ENCODE measurements at regions not wholly inside any gene's neighbourhood (a gene's known extent, or its start where the extent isn't known, plus 50 kb on each side); places are given as distances from the start of the nearest gene placed in this dataset.
"Not testable (repeated sequence)": the region's sequence is repeated elsewhere in the genome, so short reads cannot be mapped to it uniquely, and the experiment has no call there.

GRCh38 chr11:29051935-29052334, 943.7 kb downstream of the METTL15 start:
- no peaks in the 10 kb centered on the region for H3K4me1 ChIP-seq (ENCODE audit: control insufficient read depth, insufficient read depth, low read length)
- TF ChIP-seq REST (IDR thresholded peaks at IDR 0.05; ENCODE audit: insufficient read depth in 1 of 2, low read depth in 2 of 2, low read length in 1 of 2): no peak
- TF ChIP-seq SIN3A (IDR thresholded peaks at IDR 0.05; ENCODE audit: borderline replicate concordance, insufficient read depth, low read depth, low read length): no peak
- TF ChIP-seq TCF7L2 (IDR thresholded peaks at IDR 0.05; ENCODE audit: low read depth, low read length): no peak
- no peak for TF ChIP-seq CTCF (IDR thresholded peaks at IDR 0.05)
- no peak for TF ChIP-seq POLR2AphosphoS5 (IDR thresholded peaks at IDR 0.05; ENCODE audit: low read depth, low read length)
- ATAC-seq (no peak), DNase-seq (ENCODE audit: low read depth, low spot score) (no peak)
- no peak overlapping the region for H3K27ac ChIP-seq (ENCODE audit: low read length)
- intact Hi-C loops (cut with micrococcal nuclease; ENCODE audit: unreplicated experiment) (no loop called here), in situ Hi-C loops (cut with HindIII; ENCODE audit: low pct_unique_long_range_greater_than_20kb, low sequenced_read_pairs) (no loop called here)
- no peaks in the 10 kb centered on the region for H3K36me3 ChIP-seq (ENCODE audit: control insufficient read depth, insufficient read depth, low read length)
- BruUV-seq (replicated peaks): no TSS peak
- H3K4me3 ChIP-seq (ENCODE audit: low read depth in 2 of 2, low read length in 2 of 2): no peak overlapping the region
- H3K27me3 ChIP-seq (ENCODE audit: control insufficient read depth, insufficient read depth, low read length): no peaks in the 10 kb centered on the region
- ChIA-PET POLR2A (no interaction called here), CTCF (no interaction called here)
- no peaks in the 10 kb centered on the region for H3K9me3 ChIP-seq (ENCODE audit: control insufficient read depth, insufficient read depth, low read depth, low read length)

- ATAC-seq; H3K9me3 ChIP-seq (ENCODE audit: control insufficient read depth, insufficient read depth, low read depth, low read length); H3K36me3 ChIP-seq (ENCODE audit: control insufficient read depth, insufficient read depth, low read length); H3K27ac ChIP-seq (ENCODE audit: low read length); intact Hi-C loops (cut with micrococcal nuclease; ENCODE audit: unreplicated experiment); CTCF ChIA-PET; BruUV-seq (replicated peaks); H3K4me1 ChIP-seq (ENCODE audit: control insufficient read depth, insufficient read depth, low read length); H3K4me3 ChIP-seq (ENCODE audit: low read depth in 2 of 2, low read length in 2 of 2); POLR2A ChIA-PET; H3K27me3 ChIP-seq (ENCODE audit: control insufficient read depth, insufficient read depth, low read length); DNase-seq (ENCODE audit: low read depth, low spot score); in situ Hi-C loops (cut with HindIII; ENCODE audit: low pct_unique_long_range_greater_than_20kb, low sequenced_read_pairs): not testable (repeated sequence)
Observed at GRCh38 chr11:29050962-29051361, 942.8 kb downstream of the METTL15 start.

- ATAC-seq: no peak
- no peak for DNase-seq (ENCODE audit: low read depth, low spot score)
- POLR2A ChIA-PET: no interaction called here
- BruUV-seq (replicated peaks): no TSS peak
- Histone ChIP-seq H3K36me3 (ENCODE audit: control insufficient read depth, insufficient read depth, low read length) (no peaks in the 10 kb centered on the region), H3K27me3 (ENCODE audit: control insufficient read depth, insufficient read depth, low read length) (no peaks in the 10 kb centered on the region), H3K4me1 (ENCODE audit: control insufficient read depth, insufficient read depth, low read length) (no peaks in the 10 kb centered on the region), H3K9me3 (ENCODE audit: control insufficient read depth, insufficient read depth, low read depth, low read length) (no peaks in the 10 kb centered on the region), H3K27ac (ENCODE audit: low read length) (no peak overlapping the region), H3K4me3 (ENCODE audit: low read depth in 2 of 2, low read length in 2 of 2) (no peak overlapping the region)
- CTCF ChIA-PET: no interaction called here
- intact Hi-C loops (cut with micrococcal nuclease; ENCODE audit: unreplicated experiment) (loop anchor here (5.0 kb wide), 1 partner anchor 1343 kb away; no protein-coding TSS in a partner anchor), in situ Hi-C loops (cut with HindIII; ENCODE audit: low pct_unique_long_range_greater_than_20kb, low sequenced_read_pairs) (no loop called here)
- no peak for TF ChIP-seq POLR2AphosphoS5 (IDR thresholded peaks at IDR 0.05; ENCODE audit: low read depth, low read length)
- no peak for TF ChIP-seq CTCF (IDR thresholded peaks at IDR 0.05)
- TF ChIP-seq SIN3A (IDR thresholded peaks at IDR 0.05; ENCODE audit: borderline replicate concordance, insufficient read depth, low read depth, low read length): no peak
- TF ChIP-seq TCF7L2 (IDR thresholded peaks at IDR 0.05; ENCODE audit: low read depth, low read length): no peak
- TF ChIP-seq REST (IDR thresholded peaks at IDR 0.05; ENCODE audit: insufficient read depth in 1 of 2, low read depth in 2 of 2, low read length in 1 of 2): no peak
Observed at GRCh38 chr11:29040489-29040888, 932.3 kb downstream of the METTL15 start.
